HG03095 (cell line): ENCODE measurements at regions not wholly inside any gene's neighbourhood (a gene's known extent, or its start where the extent isn't known, plus 50 kb on each side); places are given as distances from the start of the nearest gene placed in this dataset.

Source experiments
- ATAC-seq: cut with Tn5 transposase; IDR thresholded peaks from one replicate; pipeline ENCODE4 v1.9.1; 2021; ENCODE audit warnings: moderate library complexity; ENCODE audit not compliant: unreplicated experiment

DNA sequence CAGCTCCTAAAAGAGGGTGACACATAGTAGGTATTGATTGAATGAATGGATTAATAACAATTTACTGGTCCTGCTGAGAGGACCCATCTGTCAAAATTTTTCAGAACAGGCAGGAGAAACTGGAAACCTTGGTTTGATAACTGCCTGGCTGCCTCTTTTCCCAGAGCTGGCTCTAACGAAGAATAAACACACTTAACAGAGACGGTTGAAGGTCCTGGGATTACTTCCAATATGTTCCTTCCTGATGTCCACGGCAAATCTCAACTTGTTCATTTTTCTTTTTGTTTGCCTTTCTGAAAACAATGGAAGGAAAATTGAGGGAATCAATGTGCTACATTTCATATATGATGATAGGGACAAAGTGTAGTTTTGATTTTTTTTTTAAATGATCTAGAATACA, 76.5 kb upstream of the SYT13 start:
- ATAC-seq, result no peak

DNA sequence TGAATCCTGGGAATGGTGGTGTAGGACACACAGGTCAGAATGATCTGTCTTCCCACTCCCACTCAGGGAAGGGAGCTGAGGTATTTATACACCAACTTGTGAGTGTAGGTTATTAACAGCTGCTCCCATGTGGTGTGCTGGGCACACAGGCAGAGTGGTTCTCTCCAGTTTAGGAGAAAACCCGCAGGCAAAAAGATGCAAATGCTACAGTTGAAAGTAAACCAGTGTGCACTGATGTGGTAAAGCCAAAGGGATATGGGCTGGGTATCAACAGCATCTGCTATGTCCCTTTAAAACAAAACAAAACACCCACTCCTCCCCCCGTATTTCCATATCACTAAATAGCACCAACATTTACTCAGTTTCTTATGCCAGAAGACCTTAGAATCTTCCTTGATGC, 75.4 kb upstream of the SYT13 start:
- ATAC-seq, result no peak

DNA sequence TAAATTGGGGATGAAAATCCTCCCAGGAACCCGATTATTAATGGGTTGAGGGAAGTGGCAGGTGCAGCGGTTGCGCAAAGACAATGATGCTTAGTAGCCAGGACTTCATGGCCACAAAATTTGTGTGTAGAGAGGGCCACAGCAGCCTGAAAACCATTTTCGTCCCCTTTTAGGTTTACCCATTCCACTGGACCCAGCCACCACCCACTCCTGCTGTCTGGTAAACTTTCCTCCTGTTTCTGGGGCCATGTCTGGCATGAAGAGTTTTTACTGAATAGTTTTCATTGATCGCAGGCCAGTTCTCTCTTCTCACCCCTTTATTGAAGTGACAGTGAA, 69.5 kb upstream of the SYT13 start:
- no peak for ATAC-seq

GRCh38 chr11:45354976-45355705, 69.0 kb upstream of the SYT13 start:
- peak; percentile 94 for ATAC-seq

DNA sequence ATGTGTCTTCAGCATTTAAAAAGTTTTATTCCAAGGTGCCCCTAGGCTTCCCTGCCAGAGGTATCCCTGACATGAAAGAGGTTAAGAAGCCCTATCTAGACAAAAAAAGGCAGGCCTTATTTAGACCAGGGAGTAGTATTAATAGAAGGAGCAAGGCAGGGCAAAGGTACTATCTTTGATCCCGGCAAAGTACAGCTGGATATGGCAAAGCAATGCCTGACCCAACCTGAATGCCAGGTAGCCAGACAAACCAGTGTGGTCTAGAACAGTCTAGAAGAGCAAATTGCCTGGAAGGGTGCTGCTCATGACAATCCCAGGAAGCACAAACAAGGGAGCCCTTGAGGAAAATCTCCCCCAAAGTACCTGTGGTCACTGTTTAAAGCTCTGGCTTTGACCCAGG, 62.6 kb upstream of the SYT13 start:
- ATAC-seq, result no peak

GRCh38 chr11:45347348-45348082, 61.4 kb upstream of the SYT13 start:
- no peak for ATAC-seq

GRCh38 chr11:45345491-45345890, 59.4 kb upstream of the SYT13 start:
- no peak for ATAC-seq

GRCh38 chr11:45344028-45344427, 57.9 kb upstream of the SYT13 start:
- ATAC-seq, result no peak

DNA sequence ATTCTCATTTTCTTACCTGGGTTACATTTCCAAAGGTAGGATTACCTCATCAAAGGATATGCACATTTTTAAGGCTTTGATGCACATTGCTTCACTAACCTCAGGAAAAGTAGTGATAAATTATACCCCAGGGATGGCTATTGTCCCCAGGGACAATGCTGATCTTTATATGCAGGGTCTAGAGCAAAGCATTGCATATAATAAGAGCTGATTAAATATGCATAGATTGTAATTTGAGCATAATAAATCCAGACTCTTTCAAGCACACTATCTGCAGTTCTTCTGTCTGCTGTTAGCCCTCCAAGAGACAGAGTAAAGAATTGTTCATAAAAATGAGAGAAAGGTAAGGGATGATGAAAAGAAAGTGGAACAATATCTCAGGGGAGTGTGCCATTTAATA, 57.3 kb upstream of the SYT13 start:
- ATAC-seq, result no peak

DNA sequence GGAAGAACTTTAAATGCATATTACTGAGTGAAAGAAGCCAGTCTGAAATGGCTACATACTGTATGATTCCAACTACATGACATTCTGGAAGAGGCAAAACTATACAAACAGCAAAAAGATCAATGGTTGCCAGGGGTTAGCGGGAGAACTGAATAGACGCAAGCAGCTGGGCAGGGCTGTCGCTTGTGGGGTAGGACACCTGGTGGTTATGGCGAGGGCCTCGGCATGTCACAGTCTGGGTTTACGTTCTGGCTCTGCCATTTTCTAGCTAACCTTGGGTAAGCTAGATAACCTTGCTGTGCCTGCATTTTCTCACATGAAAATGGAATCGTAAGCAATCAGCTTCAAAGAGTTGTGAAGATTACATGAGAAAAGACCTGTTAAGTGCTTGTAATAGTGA, 55.2 kb upstream of the SYT13 start:
- no peak for ATAC-seq

DNA sequence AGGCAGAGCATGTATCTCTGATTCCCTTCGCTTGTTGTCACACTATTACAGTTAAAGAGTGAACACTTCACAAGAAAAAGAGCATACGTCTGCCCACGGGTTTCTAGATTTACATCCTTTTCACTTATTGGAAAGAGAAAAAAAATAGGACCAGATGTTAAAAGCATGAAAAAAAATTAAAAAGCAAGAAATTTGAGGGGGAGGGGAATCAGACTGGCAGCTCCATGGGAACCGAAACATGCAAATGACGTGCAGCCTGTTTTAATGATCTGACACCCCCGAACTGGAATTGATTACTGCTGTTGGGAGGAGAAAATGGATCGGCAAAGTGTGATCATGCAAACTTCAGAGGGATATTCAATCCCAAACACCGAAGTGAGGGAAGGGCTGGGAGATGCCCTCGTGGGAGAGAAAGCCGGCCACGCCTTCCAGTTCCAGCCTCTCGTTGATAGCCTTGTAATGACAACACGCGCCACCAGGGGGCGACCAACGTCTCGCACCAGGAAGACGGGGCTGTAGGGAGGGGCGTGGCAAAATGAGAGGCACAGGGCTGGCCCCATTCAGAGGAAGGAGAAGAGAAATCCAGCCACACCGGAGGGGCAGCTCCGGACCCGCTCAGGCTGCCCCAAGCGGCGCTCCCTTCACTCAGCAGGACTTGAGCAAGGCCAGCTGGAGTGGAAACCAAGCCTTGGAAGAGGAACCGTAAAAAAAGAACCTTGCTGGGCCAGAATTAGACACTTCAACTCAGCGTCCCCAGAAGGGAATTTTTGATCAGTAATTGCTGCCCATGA, 53.8 kb upstream of the SYT13 start:
- ATAC-seq, result peak; percentile 95

GRCh38 chr11:45337583-45338360, 51.6 kb upstream of the SYT13 start:
- ATAC-seq, result no peak

GRCh38 chr11:45336136-45336535, 50.0 kb upstream of the SYT13 start:
- ATAC-seq, result no peak
